ENCODE measurements at regions not wholly inside any gene's neighbourhood (a gene's known extent, or its start where the extent isn't known, plus 50 kb on each side); places are given as distances from the start of the nearest gene placed in this dataset.

DNA sequence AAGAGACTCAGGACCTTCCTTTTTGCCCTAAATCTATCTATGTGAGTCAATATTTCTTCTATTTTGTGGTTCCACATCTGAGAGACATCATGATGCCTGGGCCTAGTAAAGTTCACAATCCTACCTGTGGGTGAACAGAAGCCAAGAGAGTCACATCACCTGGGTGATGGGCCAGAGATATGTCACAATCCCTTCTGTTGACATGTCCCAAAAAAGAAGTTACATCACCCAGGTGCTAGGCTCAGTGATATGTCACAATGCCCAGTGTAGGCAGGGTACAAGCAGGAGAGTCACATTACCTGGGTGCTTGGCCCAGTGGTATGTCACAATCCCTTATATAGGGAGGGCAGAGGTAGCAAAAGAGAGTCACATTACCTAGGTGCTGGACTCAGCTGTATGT lies 2101.9 kb downstream of the TP53TG3F start:
- Histone ChIP-seq H3K79me2 (ENCODE audit: insufficient read depth, low read depth) (no peaks in the 10 kb centered on the region), H3K4me2 (no peak overlapping the region), H3K27ac (no peak overlapping the region), H3K36me3 (ENCODE audit: insufficient read depth) (no peaks in the 10 kb centered on the region), H3K9ac (no peak overlapping the region), H2AFZ (ENCODE audit: low read depth) (no peak overlapping the region), H3K27me3 (ENCODE audit: insufficient read depth, low read depth) (no peaks in the 10 kb centered on the region), H4K20me1 (ENCODE audit: insufficient read depth) (no peaks in the 10 kb centered on the region), H3K4me3 (IDR thresholded peaks at IDR 0.05; ENCODE audit: insufficient read depth, low read depth, low read length) (no peak overlapping the region), H3K4me1 (ENCODE audit: low read depth, poor library complexity, severe bottlenecking) (no peaks in the 10 kb centered on the region)
- TF ChIP-seq, protein P1, sequence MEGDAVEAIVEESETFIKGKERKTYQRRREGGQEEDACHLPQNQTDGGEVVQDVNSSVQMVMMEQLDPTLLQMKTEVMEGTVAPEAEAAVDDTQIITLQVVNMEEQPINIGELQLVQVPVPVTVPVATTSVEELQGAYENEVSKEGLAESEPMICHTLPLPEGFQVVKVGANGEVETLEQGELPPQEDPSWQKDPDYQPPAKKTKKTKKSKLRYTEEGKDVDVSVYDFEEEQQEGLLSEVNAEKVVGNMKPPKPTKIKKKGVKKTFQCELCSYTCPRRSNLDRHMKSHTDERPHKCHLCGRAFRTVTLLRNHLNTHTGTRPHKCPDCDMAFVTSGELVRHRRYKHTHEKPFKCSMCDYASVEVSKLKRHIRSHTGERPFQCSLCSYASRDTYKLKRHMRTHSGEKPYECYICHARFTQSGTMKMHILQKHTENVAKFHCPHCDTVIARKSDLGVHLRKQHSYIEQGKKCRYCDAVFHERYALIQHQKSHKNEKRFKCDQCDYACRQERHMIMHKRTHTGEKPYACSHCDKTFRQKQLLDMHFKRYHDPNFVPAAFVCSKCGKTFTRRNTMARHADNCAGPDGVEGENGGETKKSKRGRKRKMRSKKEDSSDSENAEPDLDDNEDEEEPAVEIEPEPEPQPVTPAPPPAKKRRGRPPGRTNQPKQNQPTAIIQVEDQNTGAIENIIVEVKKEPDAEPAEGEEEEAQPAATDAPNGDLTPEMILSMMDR (conservative IDR thresholded peaks at IDR 0.05; ENCODE audit: low read depth, low read length), result no peak

DNA sequence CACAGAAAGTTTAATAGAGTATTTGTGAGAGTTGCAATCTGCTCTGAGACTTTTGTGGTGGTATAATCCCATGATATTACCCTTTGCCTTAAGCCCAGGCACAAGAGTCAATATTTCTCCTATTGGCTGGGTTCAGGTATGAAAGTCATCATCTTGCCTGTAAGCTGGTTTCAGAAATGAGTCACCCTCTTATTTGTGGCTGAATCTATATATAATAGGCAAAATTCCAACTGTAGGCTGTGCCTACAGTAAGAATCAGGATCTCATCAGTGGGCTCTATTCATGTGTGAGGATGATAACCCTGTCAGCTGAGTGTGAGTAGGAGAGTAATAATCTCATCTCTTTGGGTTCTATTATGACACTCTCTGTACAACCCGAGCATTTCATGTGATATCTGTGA lies 2103.1 kb downstream of the TP53TG3F start:
- Histone ChIP-seq H3K36me3 (ENCODE audit: insufficient read depth) (no peaks in the 10 kb centered on the region), H2AFZ (ENCODE audit: low read depth) (no peak overlapping the region), H3K79me2 (ENCODE audit: insufficient read depth, low read depth) (no peaks in the 10 kb centered on the region), H3K4me3 (IDR thresholded peaks at IDR 0.05; ENCODE audit: insufficient read depth, low read depth, low read length) (no peak overlapping the region), H3K27ac (no peak overlapping the region), H3K4me2 (no peak overlapping the region), H3K9ac (no peak overlapping the region), H4K20me1 (ENCODE audit: insufficient read depth) (no peaks in the 10 kb centered on the region), H3K27me3 (ENCODE audit: insufficient read depth, low read depth) (no peaks in the 10 kb centered on the region), H3K4me1 (ENCODE audit: low read depth, poor library complexity, severe bottlenecking) (no peaks in the 10 kb centered on the region)
- TF ChIP-seq, protein P1 (conservative IDR thresholded peaks at IDR 0.05; ENCODE audit: low read depth, low read length), result no peak

DNA sequence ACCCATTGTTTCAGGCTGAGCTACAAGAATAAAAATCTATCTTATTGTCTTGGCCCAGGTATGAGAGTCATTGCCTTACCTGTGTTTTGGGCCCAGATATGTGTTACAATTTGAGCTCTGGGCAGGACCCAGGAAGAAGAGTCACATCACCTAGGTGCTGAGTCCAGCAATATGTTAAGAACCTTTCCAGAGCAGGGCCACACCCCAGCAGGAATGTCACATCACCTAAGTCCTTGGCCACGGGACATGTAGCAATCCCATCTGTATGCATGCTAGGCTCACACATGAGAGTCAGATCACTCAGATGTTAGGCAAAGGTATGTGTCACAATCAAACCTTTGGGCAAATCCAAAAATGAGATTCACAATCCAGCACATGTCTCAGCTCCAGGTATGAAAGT lies 2103.5 kb downstream of the TP53TG3F start:
- no peaks in the 10 kb centered on the region for H3K36me3 ChIP-seq (ENCODE audit: insufficient read depth)
- H3K4me3 ChIP-seq (IDR thresholded peaks at IDR 0.05; ENCODE audit: insufficient read depth, low read depth, low read length), result no peak overlapping the region
- H4K20me1 ChIP-seq (ENCODE audit: insufficient read depth), result no peaks in the 10 kb centered on the region
- TF ChIP-seq, protein P1 (conservative IDR thresholded peaks at IDR 0.05; ENCODE audit: low read depth, low read length), result no peak
- H3K79me2 ChIP-seq (ENCODE audit: insufficient read depth, low read depth), result no peaks in the 10 kb centered on the region
- H3K9ac ChIP-seq, result no peak overlapping the region
- no peaks in the 10 kb centered on the region for H3K27me3 ChIP-seq (ENCODE audit: insufficient read depth, low read depth)
- H2AFZ ChIP-seq (ENCODE audit: low read depth), result no peak overlapping the region
- H3K27ac ChIP-seq, result no peak overlapping the region
- no peaks in the 10 kb centered on the region for H3K4me1 ChIP-seq (ENCODE audit: low read depth, poor library complexity, severe bottlenecking)
- H3K4me2 ChIP-seq, result no peak overlapping the region

DNA sequence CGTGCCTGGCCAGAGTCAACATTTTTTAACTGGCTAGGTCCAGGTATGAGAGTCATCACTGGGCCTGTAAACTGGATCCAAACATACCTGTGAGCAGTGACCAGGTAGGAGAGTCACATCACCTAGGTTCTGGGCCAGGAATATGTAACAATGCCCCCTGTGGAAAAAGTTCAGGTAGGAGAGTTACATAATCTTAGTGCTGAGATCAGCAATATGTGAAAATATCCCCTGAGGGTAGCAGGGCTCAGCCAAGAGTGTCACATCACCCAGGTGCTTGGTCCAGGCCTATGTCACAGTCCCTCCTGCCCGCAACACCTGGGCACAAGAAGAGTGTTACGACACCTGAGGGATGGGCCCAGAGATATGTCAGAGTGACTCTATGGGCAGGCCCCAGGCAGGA lies 2104.7 kb downstream of the TP53TG3F start:
- Histone ChIP-seq H3K36me3 (ENCODE audit: insufficient read depth) (no peaks in the 10 kb centered on the region), H3K9ac (no peak overlapping the region), H4K20me1 (ENCODE audit: insufficient read depth) (no peaks in the 10 kb centered on the region), H3K27me3 (ENCODE audit: insufficient read depth, low read depth) (no peaks in the 10 kb centered on the region), H3K79me2 (ENCODE audit: insufficient read depth, low read depth) (no peaks in the 10 kb centered on the region), H3K27ac (no peak overlapping the region), H2AFZ (ENCODE audit: low read depth) (no peak overlapping the region), H3K4me3 (IDR thresholded peaks at IDR 0.05; ENCODE audit: insufficient read depth, low read depth, low read length) (no peak overlapping the region), H3K4me2 (no peak overlapping the region), H3K4me1 (ENCODE audit: low read depth, poor library complexity, severe bottlenecking) (no peaks in the 10 kb centered on the region)
- TF ChIP-seq, protein P1 (conservative IDR thresholded peaks at IDR 0.05; ENCODE audit: low read depth, low read length), result no peak

DNA sequence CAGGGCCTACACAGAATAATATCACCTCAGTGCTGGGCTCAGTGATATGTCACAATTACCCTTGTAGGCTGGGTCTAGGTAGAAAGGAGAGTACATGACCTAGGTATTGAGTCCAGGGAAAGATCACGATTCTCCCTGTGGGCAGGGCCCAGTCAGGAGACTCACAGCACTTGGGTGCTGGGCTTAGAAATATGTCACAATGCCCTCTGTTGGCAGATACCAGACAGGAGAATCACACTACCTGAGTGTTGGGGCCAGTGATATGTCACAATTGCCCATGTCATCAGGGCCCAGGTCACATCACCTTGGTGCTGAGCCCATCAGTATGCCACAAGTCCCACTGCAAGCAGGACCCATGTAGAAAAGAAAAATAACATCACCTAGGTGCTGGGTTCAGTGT lies 2105.5 kb downstream of the TP53TG3F start:
- Histone ChIP-seq H3K4me3 (IDR thresholded peaks at IDR 0.05; ENCODE audit: insufficient read depth, low read depth, low read length) (no peak overlapping the region), H4K20me1 (ENCODE audit: insufficient read depth) (no peaks in the 10 kb centered on the region), H3K27me3 (ENCODE audit: insufficient read depth, low read depth) (no peaks in the 10 kb centered on the region), H3K4me1 (ENCODE audit: low read depth, poor library complexity, severe bottlenecking) (no peaks in the 10 kb centered on the region), H2AFZ (ENCODE audit: low read depth) (no peak overlapping the region), H3K79me2 (ENCODE audit: insufficient read depth, low read depth) (no peaks in the 10 kb centered on the region), H3K9ac (no peak overlapping the region), H3K4me2 (no peak overlapping the region), H3K36me3 (ENCODE audit: insufficient read depth) (no peaks in the 10 kb centered on the region), H3K27ac (no peak overlapping the region)
- TF ChIP-seq, protein P1 (conservative IDR thresholded peaks at IDR 0.05; ENCODE audit: low read depth, low read length), result no peak

All from KMS-11 (cell line).